Stimulated activated CD4-positive, alpha-beta T cell treated with anti-CD3 and anti-CD28 coated beads, Interleukin-2, amount 100 ng/mL, for 4 hours (primary cell): ENCODE measurements at regions not wholly inside any gene's neighbourhood (a gene's known extent, or its start where the extent isn't known, plus 50 kb on each side); places are given as distances from the start of the nearest gene placed in this dataset.

Experiments used
- DNase-seq: peaks from one replicate; pipeline ENCODE4 v3.0.0-alpha.2; 2020; ENCODE audit warnings: low read depth

DNA sequence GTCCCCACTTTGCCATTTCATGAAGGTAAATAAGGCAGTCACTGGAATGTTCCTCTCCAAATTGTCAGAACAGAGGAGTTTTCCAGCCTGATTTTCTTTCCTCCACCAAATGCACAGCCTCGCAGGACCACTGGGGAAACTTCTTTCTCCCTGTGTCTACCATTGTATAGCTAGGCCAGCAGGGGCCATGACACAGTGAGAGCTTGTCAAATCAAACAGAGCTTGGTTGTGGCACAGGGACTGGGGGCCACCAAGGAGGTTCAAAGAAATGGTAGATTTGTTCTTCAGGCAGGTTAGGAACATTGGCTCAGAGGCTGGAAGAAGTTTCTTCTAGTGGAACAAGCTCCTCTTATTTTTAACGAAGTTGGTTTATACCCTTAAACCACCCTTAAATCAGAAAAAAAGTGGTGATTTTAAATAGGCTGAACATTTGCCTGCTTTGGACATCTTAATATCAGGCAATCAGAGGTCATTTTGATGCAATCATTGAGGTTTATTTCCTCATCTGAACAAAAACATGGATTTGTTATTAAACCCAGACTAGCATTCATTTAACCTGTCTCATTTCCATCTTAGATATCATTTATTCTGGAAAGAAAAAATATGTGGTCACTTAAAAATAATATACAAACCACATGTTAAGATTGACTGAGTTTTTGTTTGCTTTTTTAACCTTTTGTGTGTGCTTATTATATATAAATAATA lies 105.6 kb downstream of the GTPBP8 start:
- no peak for DNase-seq

DNA sequence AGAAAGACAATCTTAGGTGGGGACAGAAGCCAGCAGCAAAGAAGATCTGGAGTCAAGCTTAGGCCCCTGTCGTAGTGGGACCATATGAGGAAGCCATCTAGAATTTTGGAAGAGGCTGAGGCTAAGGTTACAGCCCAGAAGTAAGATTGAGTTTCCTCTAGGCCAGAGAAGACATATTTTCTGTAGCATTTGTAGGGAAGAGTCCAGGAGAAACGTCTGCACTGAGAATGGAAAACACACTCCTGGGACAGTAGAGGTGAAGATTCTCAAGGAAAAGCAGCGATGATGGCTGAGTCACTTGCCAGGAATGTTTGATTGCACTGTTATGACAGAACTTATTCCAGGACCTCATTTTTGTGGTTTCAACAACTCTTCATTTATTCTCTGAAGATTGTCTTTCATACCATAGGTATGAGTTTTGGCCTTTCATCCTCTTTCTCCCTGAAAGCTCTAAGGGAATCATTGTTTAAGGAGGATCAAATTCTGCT lies 107.2 kb downstream of the GTPBP8 start:
- DNase-seq, result no peak

DNA sequence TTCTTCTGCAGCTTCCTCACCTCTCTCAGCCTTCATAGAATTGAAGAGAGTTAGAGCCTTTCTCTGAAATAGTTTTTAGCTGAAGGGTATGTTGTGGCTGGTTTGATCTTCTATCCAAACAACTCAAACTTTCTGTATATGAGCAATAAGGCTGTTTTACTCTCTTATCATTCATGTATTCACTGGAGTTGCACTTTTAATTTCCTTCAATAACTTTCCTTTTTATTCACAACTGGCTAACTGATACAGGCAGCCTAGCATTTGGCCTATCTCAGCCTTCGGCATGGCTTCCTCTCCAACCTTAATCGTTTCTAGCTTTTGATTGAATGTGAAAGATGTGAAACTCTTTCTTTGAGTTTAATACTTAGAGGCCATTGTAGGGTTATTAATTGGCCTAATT lies 109.3 kb downstream of the GTPBP8 start:
- no peak for DNase-seq

DNA sequence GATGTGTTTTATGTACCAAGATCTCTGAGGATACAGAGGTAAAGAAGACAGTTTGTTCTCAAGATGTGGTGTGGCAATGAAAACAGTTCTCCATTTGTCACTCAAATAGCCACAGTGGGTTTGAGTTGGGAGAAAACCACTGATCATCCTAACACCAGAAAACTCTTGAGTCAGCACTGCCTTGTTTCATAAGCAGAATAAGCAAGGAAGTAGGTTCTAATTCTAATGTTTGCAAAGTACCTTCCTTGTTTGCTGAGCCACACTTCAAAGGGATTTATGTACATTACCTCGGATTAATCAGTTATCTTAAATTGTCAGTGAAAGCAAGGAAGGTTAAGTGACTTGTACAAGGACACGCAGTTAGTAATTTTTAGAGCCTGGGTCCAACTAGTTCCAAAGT lies 107.8 kb upstream of the BOC start:
- no peak for DNase-seq

DNA sequence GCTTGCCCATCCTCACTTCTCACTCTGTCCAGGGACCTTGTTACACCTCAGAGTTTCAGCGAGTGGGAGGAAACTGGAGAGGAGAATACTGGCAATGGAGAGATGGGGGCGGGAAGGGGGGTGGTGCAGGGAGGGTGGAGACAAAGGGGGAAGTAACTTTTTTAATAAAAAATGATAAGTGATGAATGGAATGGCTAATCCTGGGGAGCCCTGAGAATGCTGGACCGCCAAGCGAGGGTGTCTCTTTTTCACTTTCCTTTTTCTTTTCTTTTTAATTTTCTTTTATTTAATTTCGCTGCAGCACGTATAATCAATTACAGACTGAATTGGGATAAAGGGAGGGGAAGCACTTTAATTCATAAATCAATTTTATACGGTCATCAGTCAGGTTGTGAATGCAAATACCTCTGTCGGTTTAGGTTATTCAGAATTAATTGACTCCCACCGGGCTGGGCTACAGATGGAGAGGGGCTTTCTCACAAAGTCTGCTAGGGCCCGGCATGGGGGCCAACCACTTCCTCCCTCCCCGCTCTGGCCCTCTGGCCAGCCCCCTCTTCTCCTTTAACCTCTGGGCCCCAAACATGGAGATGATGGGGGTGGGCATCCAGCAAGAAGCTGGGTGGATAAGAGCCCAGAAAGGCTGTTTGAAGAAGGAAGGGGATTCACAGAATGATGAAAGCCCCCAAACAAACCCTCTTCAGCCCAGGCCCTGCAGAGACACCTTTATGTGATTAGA lies 106.8 kb upstream of the BOC start:
- DNase-seq, result no peak

DNA sequence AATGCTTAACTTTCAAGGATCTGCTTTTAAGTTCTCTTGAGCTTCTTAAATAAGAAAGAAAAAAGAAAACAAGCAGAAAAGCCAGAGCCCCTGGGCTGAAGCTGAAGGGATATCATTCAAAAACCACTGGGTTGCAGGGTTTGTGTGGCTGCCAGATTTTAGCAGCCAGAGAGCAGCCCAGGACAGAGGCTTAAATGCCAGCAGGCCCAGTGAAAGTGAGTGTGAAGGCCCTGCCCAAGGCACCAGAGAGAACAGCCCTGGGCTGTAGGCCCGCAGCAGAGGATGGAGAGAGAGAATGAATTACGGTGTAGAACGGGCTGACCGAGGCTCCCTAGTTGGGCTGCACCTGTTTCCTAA lies 106.3 kb upstream of the BOC start:
- DNase-seq, result no peak

DNA sequence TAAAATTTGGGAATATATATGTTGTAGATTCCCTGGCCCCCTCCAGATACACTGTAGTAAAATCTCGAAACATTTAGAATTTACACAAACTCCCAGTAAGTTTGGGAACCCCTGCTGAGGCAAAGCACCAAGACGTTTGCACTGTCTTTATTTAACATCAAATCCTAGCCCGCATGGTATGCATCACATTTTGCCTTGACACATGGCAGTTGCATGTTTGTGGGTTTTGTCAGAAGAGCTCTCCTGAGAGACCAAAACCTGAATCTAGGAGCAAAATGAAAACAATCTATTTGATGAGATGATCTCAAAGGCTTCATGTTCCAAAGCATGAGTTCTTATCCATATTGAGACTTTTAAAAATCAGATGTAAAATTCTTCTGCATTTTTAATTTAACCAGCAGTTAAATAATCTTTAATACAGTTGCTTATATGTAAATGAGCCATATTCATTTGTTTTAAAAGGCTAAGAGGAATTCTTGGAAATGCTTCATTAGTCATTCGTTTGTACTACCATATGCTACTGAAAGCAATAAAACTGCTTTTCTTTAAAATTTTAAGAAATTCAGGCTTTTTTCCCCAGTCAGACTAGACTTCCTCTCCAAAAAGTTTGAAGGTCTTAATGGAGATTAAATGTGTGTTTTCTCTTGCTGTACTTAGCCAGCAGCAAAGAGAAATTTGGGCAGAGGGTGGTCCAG lies 105.2 kb upstream of the BOC start:
- DNase-seq, result no peak

DNA sequence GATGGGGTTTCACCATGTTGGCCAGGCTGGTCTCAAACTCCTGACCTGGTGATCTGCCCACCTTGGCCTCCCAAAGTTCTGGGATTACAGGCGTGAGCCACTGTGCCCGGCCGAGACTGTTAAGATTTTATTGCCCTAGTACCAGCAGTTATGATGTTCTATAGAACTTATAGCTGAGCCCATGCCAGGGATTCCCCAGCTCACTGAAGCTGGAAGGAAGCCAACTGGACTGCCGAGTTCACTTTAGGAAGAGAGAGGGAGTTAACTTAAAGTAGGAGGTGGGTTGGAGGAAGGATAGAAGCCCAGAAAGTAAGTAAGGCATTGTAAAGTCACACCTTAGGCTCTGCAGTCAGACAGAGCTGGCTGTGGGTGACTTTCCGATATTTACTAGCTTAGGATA lies 101.1 kb upstream of the BOC start:
- DNase-seq, result no peak

DNA sequence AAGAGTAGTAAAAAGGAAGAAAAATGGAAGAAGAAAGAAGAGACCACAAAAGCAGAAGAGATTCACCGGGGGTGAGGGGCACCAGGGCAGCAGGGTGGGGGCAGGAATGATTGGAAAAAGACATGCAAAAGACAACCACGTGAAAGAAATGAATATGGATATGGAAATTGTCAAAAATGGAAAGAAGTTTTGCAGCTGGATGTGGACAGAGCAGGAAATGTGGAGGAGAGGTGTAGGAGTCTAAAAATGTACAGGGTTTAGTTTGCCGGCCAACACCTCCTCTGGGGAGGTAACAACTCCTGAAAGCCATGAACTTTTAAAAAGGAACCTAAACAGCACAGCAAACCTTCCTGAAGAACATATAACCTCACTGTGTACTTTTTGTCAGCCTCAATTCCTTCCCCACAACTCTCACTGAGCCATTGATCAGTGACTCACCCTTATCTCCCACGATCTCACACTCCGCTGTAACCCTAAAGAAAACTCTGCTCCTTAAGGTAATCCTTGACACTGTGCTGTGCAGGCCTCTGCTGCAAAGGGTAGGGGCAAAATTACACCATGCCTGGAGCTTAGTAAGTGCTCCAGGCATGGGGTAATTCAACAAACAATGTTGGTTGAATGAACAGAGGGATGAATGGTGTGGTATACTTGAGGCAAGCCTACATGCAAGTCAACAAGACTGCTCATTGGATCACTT lies 100.2 kb upstream of the BOC start:
- no peak for DNase-seq

DNA sequence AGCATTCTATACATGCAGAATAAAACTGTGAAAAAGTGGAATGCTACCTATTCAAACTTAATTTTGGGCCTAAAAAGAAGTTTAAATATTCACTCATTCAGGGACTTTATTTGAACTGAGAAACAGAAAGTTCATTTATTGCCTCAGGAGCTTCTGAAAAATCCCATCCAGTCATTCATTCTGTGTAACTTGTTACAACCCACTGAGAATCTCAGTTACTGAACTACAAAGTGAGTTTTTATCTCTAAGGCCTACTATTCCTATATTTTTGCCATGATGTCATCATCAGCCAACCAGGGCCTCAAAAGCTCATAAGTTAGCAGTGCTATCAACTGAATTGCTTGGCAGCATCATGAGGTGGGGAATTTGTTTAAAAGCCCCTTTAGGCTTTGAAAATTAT lies 98.0 kb upstream of the BOC start:
- DNase-seq, result no peak

DNA sequence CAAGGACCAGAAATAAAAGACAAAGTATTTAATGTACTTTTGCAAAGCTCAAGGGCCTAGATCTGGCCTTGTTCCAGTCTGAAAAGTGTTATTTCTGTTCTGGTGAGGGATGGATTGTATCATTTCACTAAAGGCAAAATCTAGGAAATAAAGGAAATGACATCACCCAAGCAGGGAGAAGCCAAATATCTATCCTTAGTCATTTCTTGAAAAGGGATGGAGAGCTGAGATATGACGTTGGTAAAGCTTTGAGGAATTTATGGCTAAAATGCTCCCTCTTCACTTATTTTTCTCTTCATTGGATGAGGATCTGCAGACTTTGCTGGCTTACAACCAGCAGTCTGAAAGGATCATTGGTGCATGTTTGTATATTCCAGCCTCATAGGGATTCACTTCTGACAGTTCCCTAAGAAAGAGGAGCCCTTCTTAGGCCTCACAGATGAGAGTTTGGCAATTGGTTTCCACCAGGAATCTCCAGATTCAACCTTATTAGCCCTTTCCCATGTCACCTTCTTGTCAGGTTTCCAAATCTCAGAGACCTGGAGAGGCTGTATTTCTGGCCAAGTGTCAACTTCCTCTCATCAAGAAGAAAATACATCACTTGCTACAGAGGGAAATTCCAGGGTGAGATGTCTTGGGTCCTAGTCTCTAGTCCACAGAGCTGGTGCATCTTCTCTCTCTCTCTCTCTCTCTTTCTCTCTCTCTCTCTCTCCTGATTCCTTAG lies 93.7 kb upstream of the BOC start:
- DNase-seq, result no peak

DNA sequence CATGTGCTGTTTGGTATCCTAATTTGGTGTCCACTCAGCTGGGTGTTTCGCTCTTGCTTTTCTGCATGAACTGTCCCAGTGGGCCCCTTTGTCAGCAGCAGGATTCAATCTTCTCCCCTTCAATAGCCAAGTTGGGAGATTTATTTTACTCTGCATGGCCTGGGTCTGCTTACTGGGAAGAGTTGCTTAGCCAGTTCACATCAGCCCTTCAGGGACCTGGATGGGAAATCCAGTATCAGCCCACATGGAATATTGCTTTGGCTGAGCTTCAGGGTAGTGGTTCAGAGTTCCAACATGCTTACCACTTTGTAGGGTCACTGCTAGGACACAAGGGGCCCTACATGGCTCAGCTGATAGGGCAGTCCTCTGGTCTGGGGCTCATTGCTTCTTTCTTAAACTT lies 93.0 kb upstream of the BOC start:
- DNase-seq, result no peak

DNA sequence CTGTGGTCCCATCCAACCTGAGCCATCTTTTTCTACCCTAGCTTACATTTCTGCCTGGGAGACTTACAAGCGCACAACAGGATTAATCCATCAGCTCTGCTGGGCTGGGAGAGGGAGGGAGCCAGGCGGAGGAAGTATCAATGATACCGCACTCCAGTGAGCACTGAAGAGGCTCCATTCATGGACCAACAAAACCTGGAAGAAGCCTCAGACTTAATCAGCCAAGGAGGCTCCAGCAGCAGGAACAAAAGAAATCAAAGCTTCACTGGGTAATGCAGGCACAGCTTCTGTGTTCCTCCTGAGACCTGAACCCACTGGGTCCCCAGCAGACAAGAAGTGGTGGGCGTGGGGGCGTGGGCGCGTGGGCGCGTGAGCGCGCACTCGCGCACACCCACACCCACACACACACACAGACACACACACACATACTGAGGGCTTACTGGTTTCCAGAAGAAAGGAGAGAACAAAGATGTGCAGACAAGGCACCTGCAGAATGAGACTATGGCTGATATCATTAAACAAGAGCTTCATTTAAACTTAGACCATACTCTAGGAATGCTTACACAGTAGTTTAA lies 87.0 kb upstream of the BOC start:
- peak; percentile 3 for DNase-seq

DNA sequence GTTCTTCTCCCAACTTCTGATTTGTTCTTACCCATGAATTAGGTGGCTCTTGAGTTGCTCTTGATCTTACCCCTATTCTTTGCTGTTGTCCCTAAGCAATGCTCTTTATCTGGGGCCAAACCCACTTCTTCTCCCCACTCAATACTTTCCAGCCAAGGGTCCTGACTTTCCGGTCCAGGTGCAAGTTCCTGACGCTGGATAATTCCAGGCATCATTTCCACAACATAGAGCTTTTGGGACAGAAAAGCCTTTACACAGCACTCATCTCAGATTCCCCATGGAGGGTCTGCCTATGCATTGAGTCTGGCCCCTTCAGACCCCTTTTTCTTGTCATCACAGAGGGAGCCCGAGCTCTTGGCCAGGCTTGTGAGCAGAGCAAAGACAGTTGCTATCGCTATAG lies 85.4 kb upstream of the BOC start:
- DNase-seq, result no peak

DNA sequence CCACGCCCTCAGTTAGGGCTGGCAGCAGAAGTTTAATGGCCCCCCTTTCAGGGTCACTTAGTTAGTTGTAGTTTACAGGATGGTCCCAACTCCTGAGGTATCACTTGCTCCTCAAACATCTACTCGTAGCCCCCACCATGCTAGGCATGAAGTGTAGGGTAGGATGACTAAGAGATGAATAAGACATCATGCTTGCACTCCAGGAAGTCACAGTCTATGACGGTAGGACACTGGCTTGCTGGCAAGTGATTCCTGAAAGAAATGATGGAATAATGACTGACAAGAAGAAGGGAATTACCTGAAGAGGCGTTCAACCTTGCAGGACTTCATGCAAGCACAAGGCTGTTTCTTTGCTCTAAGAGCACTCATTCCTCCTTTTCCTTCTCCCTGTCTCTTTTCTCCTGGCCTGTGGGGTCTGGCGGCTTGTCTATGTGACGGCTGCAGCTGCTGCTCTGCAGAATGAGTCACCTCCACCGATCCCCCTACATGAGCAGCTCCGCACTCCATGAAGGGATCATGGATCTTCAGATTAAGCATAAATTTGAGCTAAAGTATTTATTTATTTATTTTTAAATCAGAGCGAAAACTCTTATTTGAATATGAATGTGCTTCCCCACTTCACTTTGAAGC lies 82.9 kb upstream of the BOC start:
- DNase-seq, result no peak

DNA sequence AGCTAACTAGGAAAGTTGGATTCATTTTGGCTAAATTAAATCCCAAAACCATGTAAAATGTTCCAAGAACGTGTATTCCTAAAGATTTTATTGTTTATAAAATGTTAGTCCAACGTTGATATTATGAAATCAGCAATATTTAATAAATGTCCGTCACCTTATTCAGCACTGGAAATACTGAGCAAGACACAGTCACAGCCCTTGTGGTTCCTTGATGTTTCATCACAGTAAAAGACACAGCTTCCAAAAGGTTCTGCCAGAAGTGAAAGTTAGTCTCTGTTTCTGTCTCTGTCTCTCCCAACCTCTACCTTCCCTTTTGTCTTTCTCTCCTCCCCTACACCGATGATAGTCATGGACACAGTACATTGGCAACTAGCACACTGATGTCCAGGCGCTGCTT lies 82.2 kb upstream of the BOC start:
- no peak for DNase-seq

DNA sequence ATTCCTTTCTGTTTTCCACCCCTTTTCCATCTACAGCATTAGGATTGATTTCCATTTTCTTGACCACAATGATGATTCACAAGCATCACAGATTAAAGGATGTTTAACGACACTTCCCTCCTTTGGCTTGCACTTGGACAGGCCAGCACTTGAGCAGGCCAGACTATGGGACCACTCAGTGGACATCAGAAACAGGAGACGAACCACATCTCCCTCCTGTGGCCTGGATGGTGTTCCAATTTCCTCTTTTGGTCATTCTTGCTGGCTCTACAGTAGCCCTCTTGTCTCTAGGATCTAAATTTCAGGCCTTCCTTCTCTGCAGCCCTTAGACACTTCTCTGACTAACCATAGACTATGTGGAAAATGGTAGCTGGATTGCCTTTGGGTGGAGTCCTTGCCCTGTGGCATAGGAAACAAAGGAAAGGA lies 78.8 kb upstream of the BOC start:
- DNase-seq, result no peak

DNA sequence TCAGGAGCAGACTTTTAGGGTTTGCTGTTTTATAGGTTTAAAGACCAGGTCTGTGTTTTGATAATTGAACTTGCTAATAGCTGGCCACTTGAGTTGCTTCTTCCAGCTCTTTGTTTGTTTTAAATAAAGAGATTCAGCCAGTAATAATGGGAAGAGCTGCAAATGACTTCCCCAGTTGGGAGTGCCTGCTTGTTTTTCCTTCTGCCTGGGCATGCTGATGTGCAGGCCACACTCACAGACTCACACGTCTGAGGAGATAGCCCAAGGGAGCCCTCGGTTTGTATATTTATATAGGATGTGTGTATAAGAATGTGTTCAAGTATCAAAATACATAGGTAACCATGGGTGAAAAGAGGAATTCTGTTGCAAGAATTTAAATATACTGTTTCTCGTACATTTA lies 78.2 kb upstream of the BOC start:
- DNase-seq, result no peak

DNA sequence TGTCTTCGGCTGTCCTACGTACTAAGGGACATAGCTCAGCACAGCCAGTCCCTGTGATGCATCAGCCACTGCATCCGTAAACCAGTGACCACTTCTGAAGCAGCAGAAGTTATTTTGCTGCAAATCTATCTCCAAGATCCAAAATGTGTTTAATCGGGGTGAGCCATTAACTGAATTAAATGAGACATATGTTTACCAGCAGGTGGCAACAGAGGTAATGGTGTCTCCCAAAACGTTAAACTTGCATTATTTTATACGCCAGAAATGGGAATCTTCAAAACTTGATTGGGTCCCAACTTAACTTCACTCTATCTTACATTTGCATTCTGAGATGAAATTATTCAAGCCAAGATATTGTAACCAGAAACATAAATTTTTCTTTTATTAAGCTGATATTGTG lies 75.3 kb upstream of the BOC start:
- no peak for DNase-seq

DNA sequence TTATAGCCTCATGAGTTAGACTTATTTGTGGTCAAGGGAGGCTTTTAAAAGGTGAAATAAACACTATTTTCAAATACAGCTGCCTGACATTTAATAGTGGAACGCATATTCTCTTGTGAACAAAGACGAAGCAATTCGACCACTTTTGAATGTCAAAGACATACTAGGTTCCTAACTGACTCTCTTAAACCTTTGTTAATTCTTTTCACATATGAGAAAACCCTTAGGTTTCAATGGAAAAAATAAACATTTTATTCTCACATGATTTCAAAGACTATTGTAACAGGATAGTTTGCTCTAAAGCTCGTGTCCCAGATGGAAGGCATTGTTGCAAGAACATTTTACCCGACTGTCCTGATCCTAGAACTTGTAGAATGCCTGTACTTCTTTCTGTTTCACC lies 74.8 kb upstream of the BOC start:
- DNase-seq, result no peak
